SK-N-SH (cell line): ENCODE measurements at regions not wholly inside any gene's neighbourhood (a gene's known extent, or its start where the extent isn't known, plus 50 kb on each side); places are given as distances from the start of the nearest gene placed in this dataset.

Source experiments
- CTCF ChIA-PET: fragments of 300-600, 350-600 bp; formaldehyde crosslinking; extraction: SDS; loops from one replicate; lab custom pipeline; 2021; lab: Yijun Ruan, JAX
- POLR2A ChIA-PET: fragments of 350-600 bp; sonication (Branson Sonifier 250); formaldehyde crosslinking; extraction: SDS; loops from one replicate; lab custom pipeline; 2020; ENCODE audit warnings: antibody characterized with exemption, inconsistent platforms; lab: Yijun Ruan, JAX
- DNase-seq: peaks from one replicate; pipeline ENCODE4 v3.0.0; 2012
- H2AFZ ChIP-seq: fragments of 200-600 bp; sonication (generic); 2 replicates; pipeline ENCODE4 v1.8.1; 2016; ENCODE audit warnings: antibody characterized with exemption, mild to moderate bottlenecking, low read depth
- H3F3A ChIP-seq: fragments of 200-600 bp; sonication (generic); replicated peaks from 2 replicates; pipeline ENCODE3; 2016; ENCODE audit warnings: antibody characterized with exemption, mild to moderate bottlenecking; ENCODE audit not compliant: insufficient read depth
- H3K27ac ChIP-seq, 2 experiments: fragments of 200-500 bp in 1 of 2; fragments of 200-600 bp in 1 of 2; sonication (Bioruptor generic) in 1 of 2; sonication (generic), shearing (Covaris generic) in 1 of 2; 2 replicates each; pipeline versions ENCODE4 v1.5.1 to v1.6.1; 2014 to 2016; ENCODE audit warnings: low read depth in 2 of 2, inconsistent platforms in 1 of 2, low read length in 1 of 2, mild to moderate bottlenecking in 1 of 2, mixed read lengths in 1 of 2
- H3K27me3 ChIP-seq: fragments of 200-600 bp; sonication (generic), shearing (Covaris generic); 2 replicates; pipeline ENCODE4 v1.6.1; 2016; ENCODE audit warnings: mixed run types; ENCODE audit not compliant: insufficient read depth
- H3K36me3 ChIP-seq, 2 experiments: fragments of 200-500 bp in 1 of 2; fragments of 200-600 bp in 1 of 2; sonication (Bioruptor generic) in 1 of 2; sonication (generic) in 1 of 2; replicated peaks in 1 of 2; 2 replicates each; pipeline versions ENCODE3 to v1.5.1; 2014 to 2016; ENCODE audit warnings: low read length in 1 of 2, mild to moderate bottlenecking in 1 of 2; ENCODE audit not compliant: insufficient read depth in 2 of 2, control insufficient read depth in 1 of 2
- H3K4me1 ChIP-seq, 2 experiments: fragments of 200-500 bp in 1 of 2; fragments of 200-600 bp in 1 of 2; sonication (Bioruptor generic) in 1 of 2; sonication (generic), shearing (Covaris generic) in 1 of 2; 2 replicates each; pipeline versions ENCODE4 v1.5.1 to v1.6.1; 2014 to 2016; ENCODE audit warnings: low read depth in 1 of 2, low read length in 1 of 2, mixed run types in 1 of 2; ENCODE audit not compliant: insufficient read depth in 2 of 2, control insufficient read depth in 1 of 2
- H3K4me2 ChIP-seq: fragments of 200-600 bp; sonication (generic), shearing (Covaris generic); 2 replicates; pipeline ENCODE4 v1.6.1; 2017; ENCODE audit warnings: mixed run types
- H3K4me3 ChIP-seq, 2 experiments: fragments of 200-500 bp in 1 of 2; fragments of 200-600 bp in 1 of 2; sonication (Bioruptor generic) in 1 of 2; sonication (generic), shearing (Covaris generic) in 1 of 2; 2 replicates each; pipeline versions ENCODE4 v1.5.1 to v1.8.1; 2014 to 2016; ENCODE audit warnings: low read depth in 2 of 2, inconsistent platforms in 1 of 2, low read length in 1 of 2, mild to moderate bottlenecking in 1 of 2, mixed read lengths in 1 of 2, moderate library complexity in 1 of 2
- H3K79me2 ChIP-seq: fragments of 200-600 bp; sonication (generic); 2 replicates; pipeline ENCODE4 v1.8.1; 2017; ENCODE audit warnings: mild to moderate bottlenecking; ENCODE audit not compliant: insufficient read depth
- H3K9ac ChIP-seq: fragments of 200-600 bp; sonication (generic); 2 replicates; pipeline ENCODE4 v1.6.1; 2017; ENCODE audit warnings: mixed run types
- H3K9me2 ChIP-seq: fragments of 200-600 bp; sonication (generic); 2 replicates; pipeline ENCODE4 v1.6.1; 2017; ENCODE audit warnings: mixed run types
- H3K9me3 ChIP-seq: fragments of 200-600 bp; sonication (generic); 2 replicates; pipeline ENCODE4 v1.6.1; 2017; ENCODE audit warnings: mixed run types, mild to moderate bottlenecking, moderate library complexity
- H4K20me1 ChIP-seq: fragments of 200-600 bp; sonication (generic); 2 replicates; pipeline ENCODE4 v1.6.1; 2017; ENCODE audit warnings: mild to moderate bottlenecking, mixed run types; ENCODE audit not compliant: insufficient read depth
- CHD2 ChIP-seq: fragments of 150-350 bp; IDR thresholded peaks from 2 replicates; pipeline ENCODE4 v1.6.1; 2018; ENCODE audit warnings: low read length; ENCODE audit not compliant: partially characterized antibody
- EP300 ChIP-seq, 2 experiments: IDR thresholded peaks; 2 replicates each; pipeline versions ENCODE4 v1.4.0 to v1.6.1; 2012; ENCODE audit warnings: borderline replicate concordance in 1 of 2, low read depth in 1 of 2, low read length in 1 of 2
- GABPA ChIP-seq: IDR thresholded peaks from 2 replicates; pipeline ENCODE4 v1.4.0; 2012; ENCODE audit warnings: low read depth, mild to moderate bottlenecking
- JUND ChIP-seq: IDR thresholded peaks from 2 replicates; pipeline ENCODE4 v1.4.0; 2012
- MAX ChIP-seq: IDR thresholded peaks from 2 replicates; pipeline ENCODE4 v1.4.0; 2012; ENCODE audit warnings: low read depth
- MXI1 ChIP-seq: IDR thresholded peaks from 2 replicates; pipeline ENCODE4 v1.6.1; 2012; ENCODE audit warnings: mild to moderate bottlenecking, low read depth, low read length, improper control_type of control experiment
- PBX3 ChIP-seq: IDR thresholded peaks from 2 replicates; pipeline ENCODE4; 2012
- POLR2AphosphoS5 ChIP-seq: IDR thresholded peaks from 2 replicates; pipeline ENCODE4 v1.6.1; 2012; ENCODE audit warnings: low read depth, low read length
- REST ChIP-seq: IDR thresholded peaks from 2 replicates; pipeline ENCODE4 v1.6.1; 2012; ENCODE audit warnings: mild to moderate bottlenecking, low read depth, low read length, moderate library complexity
- TAF1 ChIP-seq: IDR thresholded peaks from 2 replicates; pipeline ENCODE4 v1.6.1; 2012; ENCODE audit warnings: low read depth, mild to moderate bottlenecking, low read length, moderate library complexity, borderline replicate concordance
- TCF12 ChIP-seq: IDR thresholded peaks from 2 replicates; pipeline ENCODE4 v1.4.0; 2012
- USF1 ChIP-seq: IDR thresholded peaks from 2 replicates; pipeline ENCODE4 v1.4.0; 2012; ENCODE audit warnings: low read depth, borderline replicate concordance
- USF2 ChIP-seq: fragments of 150-350 bp; IDR thresholded peaks from 2 replicates; pipeline ENCODE4 v1.6.1; 2017; ENCODE audit warnings: antibody characterized with exemption, low read length, low read depth, borderline replicate concordance
- ZBTB33 ChIP-seq: IDR thresholded peaks from 2 replicates; pipeline ENCODE4 v1.4.0; 2012; ENCODE audit warnings: low read depth, borderline replicate concordance
- WGBS: methylation state at CpG from one replicate; pipeline ENCODE4 v1.1.6; 2017; ENCODE audit warnings: low lambda C conversion rate; 5-methylcytosine and 5-hydroxymethylcytosine counted together

- no peak for TF ChIP-seq PBX3
- TF ChIP-seq POLR2AphosphoS5: no peak
- no peak for TF ChIP-seq MXI1
- TF ChIP-seq TAF1: no peak
- no peak for TF ChIP-seq MAX
- TF ChIP-seq TCF12: no peak
- TF ChIP-seq JUND: no peak
Measured at GRCh38 chrX:10990418-10990817, 120.7 kb upstream of the HCCS start (continued).

- no peak overlapping the region for H3K9ac ChIP-seq
- no peaks in the 10 kb centered on the region for H3K27me3 ChIP-seq
- H2AFZ ChIP-seq: no peak overlapping the region
- ChIA-PET POLR2A (no interaction called here), CTCF (no interaction called here)
- no peaks in the 10 kb centered on the region for H3F3A ChIP-seq
- no peaks in the 10 kb centered on the region for H3K9me2 ChIP-seq
- no peak for DNase-seq
- no peak for TF ChIP-seq GABPA
- TF ChIP-seq USF1: no peak
- TF ChIP-seq EP300 (IDR thresholded peaks at IDR 0.05; ENCODE audit: borderline replicate concordance in 1 of 2, low read depth in 1 of 2, low read length in 1 of 2): no peak
- TF ChIP-seq ZBTB33: no peak
- no peak for TF ChIP-seq REST
- no peak for TF ChIP-seq CHD2
- TF ChIP-seq USF2: no peak
- TF ChIP-seq MAX: no peak
- H3K36me3 ChIP-seq: no peaks in the 10 kb centered on the region
- H3K4me2 ChIP-seq: no peak overlapping the region
- H3K4me3 ChIP-seq: no peak overlapping the region
- 31% methylated on average over 4 of the region's 4 CpGs for WGBS
- H4K20me1 ChIP-seq: no peaks in the 10 kb centered on the region
- no peaks in the 10 kb centered on the region for H3K79me2 ChIP-seq
- no peaks in the 10 kb centered on the region for H3K4me1 ChIP-seq
- no peaks in the 10 kb centered on the region for H3K9me3 ChIP-seq
- H3K27ac ChIP-seq: no peak overlapping the region
Measured at GRCh38 chrX:10990976-10991375, 120.2 kb upstream of the HCCS start.
